GM19025 (cell line): ENCODE measurements at regions not wholly inside any gene's neighbourhood (a gene's known extent, or its start where the extent isn't known, plus 50 kb on each side); places are given as distances from the start of the nearest gene placed in this dataset.
"Not testable (repeated sequence)": the region's sequence is repeated elsewhere in the genome, so short reads cannot be mapped to it uniquely, and the experiment has no call there.

Experiments
- ATAC-seq: cut with Tn5 transposase; IDR thresholded peaks from one replicate; pipeline ENCODE4 v1.9.1; 2021; ENCODE audit warnings: mild to moderate bottlenecking, low read depth, moderate library complexity; ENCODE audit not compliant: unreplicated experiment

GRCh38 chr7:10475940-10476641 lies 497.6 kb upstream of the PHF14 start:
- ATAC-seq = no peak

- ATAC-seq = no peak
These were observed 497.0 kb upstream of the PHF14 start for GRCh38 chr7:10476642-10477041.

GRCh38 chr7:10483671-10484070 lies 490.0 kb upstream of the PHF14 start:
- no peak for ATAC-seq

- ATAC-seq = no peak
These were observed 488.9 kb upstream of the PHF14 start for GRCh38 chr7:10484767-10485166.

- not testable (repeated sequence) for ATAC-seq
These were observed 472.3 kb upstream of the PHF14 start for GRCh38 chr7:10501206-10501884.

GRCh38 chr7:10507032-10507431 lies 466.6 kb upstream of the PHF14 start:
- ATAC-seq = no peak

- no peak for ATAC-seq
These were observed 452.4 kb upstream of the PHF14 start for GRCh38 chr7:10521306-10521705.

- ATAC-seq = not testable (repeated sequence)
These were observed 440.2 kb upstream of the PHF14 start for GRCh38 chr7:10533429-10533828.

GRCh38 chr7:10536561-10536960 lies 437.1 kb upstream of the PHF14 start:
- ATAC-seq = no peak

- no peak for ATAC-seq
These were observed 435.9 kb upstream of the PHF14 start for GRCh38 chr7:10537764-10538163.

- no peak for ATAC-seq
These were observed 416.3 kb upstream of the PHF14 start for GRCh38 chr7:10557375-10557774.

GRCh38 chr7:10560497-10560896 lies 413.2 kb upstream of the PHF14 start:
- ATAC-seq = no peak

- ATAC-seq = no peak
These were observed 404.8 kb upstream of the PHF14 start for GRCh38 chr7:10568891-10569290.

GRCh38 chr7:10571759-10572158 lies 401.9 kb upstream of the PHF14 start:
- ATAC-seq = no peak

GRCh38 chr7:10577866-10578374 lies 395.8 kb upstream of the PHF14 start:
- ATAC-seq = no peak

GRCh38 chr7:10579561-10579960 lies 394.1 kb upstream of the PHF14 start:
- ATAC-seq = no peak

GRCh38 chr7:10584886-10585285 lies 388.8 kb upstream of the PHF14 start:
- ATAC-seq = no peak

- no peak for ATAC-seq
These were observed 385.6 kb upstream of the PHF14 start for GRCh38 chr7:10588084-10588483.

GRCh38 chr7:10592604-10593003 lies 381.1 kb upstream of the PHF14 start:
- ATAC-seq = no peak

GRCh38 chr7:10593080-10593479 lies 380.6 kb upstream of the PHF14 start:
- ATAC-seq = no peak

GRCh38 chr7:10596827-10597226 lies 376.8 kb upstream of the PHF14 start:
- ATAC-seq = no peak

- ATAC-seq = no peak
These were observed 369.5 kb upstream of the PHF14 start for GRCh38 chr7:10604128-10604527.
